ENCODE measurements at regions not wholly inside any gene's neighbourhood (a gene's known extent, or its start where the extent isn't known, plus 50 kb on each side); places are given as distances from the start of the nearest gene placed in this dataset.
"Not testable (repeated sequence)": the region's sequence is repeated elsewhere in the genome, so short reads cannot be mapped to it uniquely, and the experiment has no call there.

- no peak for DNase-seq
These were observed 521.7 kb upstream of the DAB2 start for GRCh38 chr5:39946356-39947045.

- no peak for DNase-seq
These were observed 521.1 kb upstream of the DAB2 start for GRCh38 chr5:39945870-39946269.

GRCh38 chr5:39943811-39944210 is 519.0 kb upstream of the DAB2 start:
- DNase-seq, result no peak

GRCh38 chr5:39942606-39943005 is 517.8 kb upstream of the DAB2 start:
- DNase-seq, result no peak

- no peak for DNase-seq
These were observed 516.6 kb upstream of the DAB2 start for GRCh38 chr5:39941416-39941815.

GRCh38 chr5:39934830-39935229 is 510.1 kb upstream of the DAB2 start:
- DNase-seq, result no peak

- DNase-seq, result no peak
These were observed 508.3 kb upstream of the DAB2 start for GRCh38 chr5:39933061-39933460.

GRCh38 chr5:39928709-39929108 is 503.9 kb upstream of the DAB2 start:
- no peak for DNase-seq

- DNase-seq, result no peak
These were observed 495.1 kb upstream of the DAB2 start for GRCh38 chr5:39919876-39920275.

GRCh38 chr5:39912906-39913305 is 488.1 kb upstream of the DAB2 start:
- DNase-seq, result no peak

GRCh38 chr5:39907267-39907951 is 482.6 kb upstream of the DAB2 start:
- DNase-seq, result not testable (repeated sequence)

- DNase-seq, result no peak
These were observed 481.4 kb upstream of the DAB2 start for GRCh38 chr5:39906146-39906545.

- DNase-seq, result no peak
These were observed 480.6 kb upstream of the DAB2 start for GRCh38 chr5:39905356-39905755.

GRCh38 chr5:39902626-39903025 is 477.8 kb upstream of the DAB2 start:
- no peak for DNase-seq

- DNase-seq, result no peak
These were observed 474.0 kb upstream of the DAB2 start for GRCh38 chr5:39898731-39899130.

- DNase-seq, result no peak
These were observed 471.9 kb upstream of the DAB2 start for GRCh38 chr5:39896706-39897105.

- no peak for DNase-seq
These were observed 471.3 kb upstream of the DAB2 start for GRCh38 chr5:39896104-39896503.

GRCh38 chr5:39892708-39893107 is 467.9 kb upstream of the DAB2 start:
- no peak for DNase-seq

- DNase-seq, result no peak
These were observed 466.6 kb upstream of the DAB2 start for GRCh38 chr5:39891376-39891775.

GRCh38 chr5:39880985-39881384 is 456.2 kb upstream of the DAB2 start:
- no peak for DNase-seq

GRCh38 chr5:39877479-39877878 is 452.7 kb upstream of the DAB2 start:
- DNase-seq, result no peak

- DNase-seq, result no peak
These were observed 451.4 kb upstream of the DAB2 start for GRCh38 chr5:39876146-39876545.

GRCh38 chr5:39870137-39870536 is 445.4 kb upstream of the DAB2 start:
- DNase-seq, result no peak

- no peak for DNase-seq
These were observed 444.6 kb upstream of the DAB2 start for GRCh38 chr5:39869396-39869795.

- no peak for DNase-seq
These were observed 443.1 kb upstream of the DAB2 start for GRCh38 chr5:39867923-39868322.

All from CD4-positive, alpha-beta T cell treated with Interleukin-1 beta for 1 hour (primary cell).